ENCODE measurements at regions not wholly inside any gene's neighbourhood (a gene's known extent, or its start where the extent isn't known, plus 50 kb on each side); places are given as distances from the start of the nearest gene placed in this dataset.

- TF ChIP-seq, protein P1, sequence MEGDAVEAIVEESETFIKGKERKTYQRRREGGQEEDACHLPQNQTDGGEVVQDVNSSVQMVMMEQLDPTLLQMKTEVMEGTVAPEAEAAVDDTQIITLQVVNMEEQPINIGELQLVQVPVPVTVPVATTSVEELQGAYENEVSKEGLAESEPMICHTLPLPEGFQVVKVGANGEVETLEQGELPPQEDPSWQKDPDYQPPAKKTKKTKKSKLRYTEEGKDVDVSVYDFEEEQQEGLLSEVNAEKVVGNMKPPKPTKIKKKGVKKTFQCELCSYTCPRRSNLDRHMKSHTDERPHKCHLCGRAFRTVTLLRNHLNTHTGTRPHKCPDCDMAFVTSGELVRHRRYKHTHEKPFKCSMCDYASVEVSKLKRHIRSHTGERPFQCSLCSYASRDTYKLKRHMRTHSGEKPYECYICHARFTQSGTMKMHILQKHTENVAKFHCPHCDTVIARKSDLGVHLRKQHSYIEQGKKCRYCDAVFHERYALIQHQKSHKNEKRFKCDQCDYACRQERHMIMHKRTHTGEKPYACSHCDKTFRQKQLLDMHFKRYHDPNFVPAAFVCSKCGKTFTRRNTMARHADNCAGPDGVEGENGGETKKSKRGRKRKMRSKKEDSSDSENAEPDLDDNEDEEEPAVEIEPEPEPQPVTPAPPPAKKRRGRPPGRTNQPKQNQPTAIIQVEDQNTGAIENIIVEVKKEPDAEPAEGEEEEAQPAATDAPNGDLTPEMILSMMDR (IDR thresholded peaks at IDR 0.05): no peak
- DNase-seq (ENCODE audit: low spot score): no peak
- no peak for ATAC-seq (ENCODE audit: low FRiP score)
Measured at GRCh38 chrX:39724544-39724943, 373.2 kb downstream of the BCOR start.

DNA sequence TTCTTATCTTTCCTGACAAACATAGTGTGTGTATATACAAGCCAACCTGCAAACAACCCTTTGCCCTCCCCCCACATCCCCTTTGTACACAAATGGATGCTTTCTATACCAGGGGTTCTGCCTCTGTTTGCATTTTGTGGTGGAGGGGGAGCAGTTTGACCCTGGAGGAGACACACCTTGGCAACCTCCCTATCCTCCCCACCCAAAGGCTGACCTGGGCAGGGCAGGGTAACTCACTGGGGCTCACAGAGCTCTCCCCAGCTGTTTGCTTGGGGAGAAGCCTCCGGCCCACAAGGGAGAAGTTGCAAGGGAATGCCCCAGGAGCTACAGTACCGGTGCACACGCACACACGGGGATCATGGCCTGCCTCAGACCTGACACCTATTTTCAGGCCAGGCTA lies 372.6 kb downstream of the BCOR start:
- DNase-seq (ENCODE audit: low spot score) (no peak), ATAC-seq (ENCODE audit: low FRiP score) (no peak)
- TF ChIP-seq, protein P1 (IDR thresholded peaks at IDR 0.05): no peak

- ATAC-seq (ENCODE audit: low FRiP score): no peak
- no peak for DNase-seq (ENCODE audit: low spot score)
- TF ChIP-seq, protein P1 (IDR thresholded peaks at IDR 0.05): no peak
Measured at GRCh38 chrX:39725928-39726619, 371.7 kb downstream of the BCOR start.

DNA sequence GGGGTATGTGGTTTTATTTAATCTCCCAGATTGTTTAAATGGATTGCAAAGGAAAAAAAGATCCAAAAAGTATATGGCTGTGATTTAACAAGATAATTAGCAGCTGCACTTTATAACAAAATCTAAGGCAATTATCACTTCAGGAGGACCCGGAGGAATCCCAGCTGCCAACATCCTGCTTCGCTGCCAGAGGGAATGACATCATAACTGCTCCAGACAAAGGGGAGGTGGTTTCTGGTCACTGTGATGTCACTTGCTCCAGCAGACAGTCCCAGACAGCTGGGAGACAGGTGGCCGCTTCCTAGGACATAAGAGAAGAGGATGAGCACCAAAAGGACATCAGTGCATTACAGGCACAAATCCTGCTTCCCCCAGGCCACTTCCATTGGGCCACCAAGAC lies 371.0 kb downstream of the BCOR start:
- DNase-seq (ENCODE audit: low spot score) (no peak), ATAC-seq (ENCODE audit: low FRiP score) (no peak)
- TF ChIP-seq, protein P1 (IDR thresholded peaks at IDR 0.05): no peak

GRCh38 chrX:39728025-39728424 lies 369.7 kb downstream of the BCOR start:
- ATAC-seq (ENCODE audit: low FRiP score) (no peak), DNase-seq (ENCODE audit: low spot score) (no peak)
- TF ChIP-seq, protein P1 (IDR thresholded peaks at IDR 0.05): no peak

- DNase-seq (ENCODE audit: low spot score) (no peak), ATAC-seq (ENCODE audit: low FRiP score) (no peak)
- TF ChIP-seq, protein P1 (IDR thresholded peaks at IDR 0.05): no peak
Measured at GRCh38 chrX:39728852-39729598, 368.7 kb downstream of the BCOR start.
